Mammary epithelial cell (primary cell): ENCODE measurements at regions not wholly inside any gene's neighbourhood (a gene's known extent, or its start where the extent isn't known, plus 50 kb on each side); places are given as distances from the start of the nearest gene placed in this dataset.

Experiments used
- CTCF ChIP-seq, 2 donors: IDR thresholded peaks in 1 of 2; conservative IDR thresholded peaks in 1 of 2; 2 replicates each; pipeline ENCODE4 v1.5.1; 2011 to 2012; ENCODE audit warnings: inconsistent platforms in 2 of 2, low read length in 2 of 2, mild to moderate bottlenecking in 2 of 2, control low read depth in 1 of 2, low read depth in 1 of 2; ENCODE audit not compliant: insufficient read depth in 1 of 2; ENCODE audit errors: extremely low read depth in 1 of 2
- EZH2 ChIP-seq: IDR thresholded peaks from 2 replicates; pipeline ENCODE4 v1.6.1; 2012; ENCODE audit warnings: low read length, inconsistent platforms, borderline replicate concordance

DNA sequence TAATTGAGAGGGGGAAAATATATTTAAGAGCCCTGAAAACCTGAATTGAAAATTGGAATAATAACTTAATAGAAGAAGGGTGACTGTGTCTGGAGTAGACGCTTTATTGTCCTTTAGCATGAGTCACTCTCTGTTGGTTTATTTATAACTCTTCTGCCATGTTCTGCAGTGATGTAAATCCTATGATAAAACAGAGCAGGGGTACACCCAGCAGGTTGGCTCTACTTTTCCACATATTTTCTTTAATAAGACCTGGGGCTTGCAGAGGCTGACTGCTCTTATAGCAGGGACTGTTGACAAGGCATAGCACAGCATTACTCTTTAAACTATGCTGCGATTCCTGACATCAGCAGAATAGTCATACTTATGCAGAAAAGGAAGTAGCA is 389.9 kb upstream of the PCDH9 start:
- TF ChIP-seq CTCF (conservative IDR thresholded peaks at IDR 0.05 in 1 of 2, IDR thresholded peaks at IDR 0.05 in 1 of 2; ENCODE audit: extremely low read depth in 1 of 2, insufficient read depth in 1 of 2, low read depth in 1 of 2, low read length in 2 of 2): no peak
- no peak for TF ChIP-seq EZH2
